HEK293 (cell line): ENCODE measurements at regions not wholly inside any gene's neighbourhood (a gene's known extent, or its start where the extent isn't known, plus 50 kb on each side); places are given as distances from the start of the nearest gene placed in this dataset.

Source experiments
- CTCF ChIA-PET: fragments of 350-600 bp; formaldehyde crosslinking; extraction: SDS; loops from one replicate; lab custom pipeline; 2021; ENCODE audit warnings: antibody characterized with exemption; lab: Yijun Ruan, JAX
- POLR2A ChIA-PET: fragments of 300-600 bp; formaldehyde crosslinking; extraction: SDS; loops from one replicate; lab custom pipeline; 2020; ENCODE audit warnings: antibody characterized with exemption, inconsistent platforms; lab: Yijun Ruan, JAX
- H3K27ac ChIP-seq: fragments of 200-500 bp; sonication (Bioruptor generic); 2 replicates; pipeline ENCODE4 v1.5.1; 2014; ENCODE audit warnings: low read depth, low read length, control low read depth, inconsistent platforms; ENCODE audit errors: extremely low read depth
- H3K36me3 ChIP-seq, 2 experiments: fragments of 200-500 bp in 1 of 2; sonication (Bioruptor generic) in 1 of 2; 1 replicate in 1 of 2; 2 replicates in 1 of 2; pipeline ENCODE4 v1.5.1; 2014 to 2017; ENCODE audit warnings: inconsistent platforms in 2 of 2, low read length in 2 of 2; ENCODE audit not compliant: control insufficient read depth in 2 of 2, insufficient read depth in 1 of 2
- H3K4me1 ChIP-seq: fragments of 200-500 bp; sonication (Bioruptor generic); 2 replicates; pipeline ENCODE4 v1.5.1; 2014; ENCODE audit warnings: mild to moderate bottlenecking, low read length, inconsistent platforms; ENCODE audit not compliant: control insufficient read depth, insufficient read depth
- H3K4me3 ChIP-seq: 2 replicates; pipeline ENCODE4 v1.5.1; 2011; ENCODE audit warnings: low read depth, mild to moderate bottlenecking, control low read depth, low read length, moderate library complexity
- H3K9me3 ChIP-seq: fragments of 200-500 bp; sonication (Bioruptor generic); 2 replicates; pipeline ENCODE4 v1.5.1; 2014; ENCODE audit warnings: low read depth, low read length, inconsistent platforms; ENCODE audit not compliant: control insufficient read depth, insufficient read depth
- BCL11A ChIP-seq: fragments of 450-650 bp; formaldehyde crosslinking; IDR thresholded peaks from 2 replicates; pipeline ENCODE4 v1.5.1; 2016; ENCODE audit warnings: low read depth, missing biosample characterization, missing genetic modification characterization
- BCL11B ChIP-seq: fragments of 450-650 bp; formaldehyde crosslinking; IDR thresholded peaks from 2 replicates; pipeline ENCODE4 v1.5.1; 2016; ENCODE audit warnings: low read depth, missing biosample characterization, missing genetic modification characterization
- GFI1B ChIP-seq: fragments of 450-650 bp; formaldehyde crosslinking; IDR thresholded peaks from 2 replicates; pipeline ENCODE4 v1.5.1; 2016; ENCODE audit warnings: missing biosample characterization, missing genetic modification characterization
- REPIN1 ChIP-seq: fragments of 450-650 bp; formaldehyde crosslinking; IDR thresholded peaks from 2 replicates; pipeline ENCODE4 v1.5.1; 2017; ENCODE audit warnings: missing biosample characterization, missing genetic modification characterization, low read depth
- SCRT2 ChIP-seq: fragments of 450-650 bp; formaldehyde crosslinking; IDR thresholded peaks from 2 replicates; pipeline ENCODE4 v1.5.1; 2016; ENCODE audit warnings: missing biosample characterization, missing genetic modification characterization
- TRIM28 ChIP-seq: IDR thresholded peaks from 2 replicates; pipeline ENCODE4 v1.6.1; 2011; ENCODE audit warnings: low read length, control low read depth, borderline replicate concordance
- ZBTB17 ChIP-seq: fragments of 450-650 bp; formaldehyde crosslinking; IDR thresholded peaks from 2 replicates; pipeline ENCODE4 v1.5.1; 2016; ENCODE audit warnings: missing biosample characterization, missing genetic modification characterization
- ZBTB21 ChIP-seq: fragments of 450-650 bp; formaldehyde crosslinking; IDR thresholded peaks from 2 replicates; pipeline ENCODE4 v1.5.1; 2017; ENCODE audit warnings: missing biosample characterization, missing genetic modification characterization
- ZBTB44 ChIP-seq: fragments of 450-650 bp; IDR thresholded peaks from 2 replicates; pipeline ENCODE4 v1.5.1; 2018; ENCODE audit warnings: missing biosample characterization, mild to moderate bottlenecking, missing genetic modification characterization
- ZBTB48 ChIP-seq: fragments of 450-650 bp; formaldehyde crosslinking; IDR thresholded peaks from 2 replicates; pipeline ENCODE4 v1.5.1; 2016; ENCODE audit warnings: missing biosample characterization, missing genetic modification characterization
- ZBTB49 ChIP-seq: fragments of 450-650 bp; formaldehyde crosslinking; IDR thresholded peaks from 2 replicates; pipeline ENCODE4 v1.5.1; 2016; ENCODE audit warnings: missing biosample characterization, missing genetic modification characterization, low read depth
- ZBTB8A ChIP-seq: fragments of 450-650 bp; formaldehyde crosslinking; IDR thresholded peaks from 2 replicates; pipeline ENCODE4 v1.5.1; 2016; ENCODE audit warnings: missing biosample characterization, missing genetic modification characterization
- ZFP37 ChIP-seq: fragments of 450-650 bp; formaldehyde crosslinking; IDR thresholded peaks from 2 replicates; pipeline ENCODE4 v1.5.1; 2016; ENCODE audit warnings: missing biosample characterization, missing genetic modification characterization
- ZNF10 ChIP-seq: fragments of 450-650 bp; formaldehyde crosslinking; IDR thresholded peaks from 2 replicates; pipeline ENCODE4 v1.5.1; 2017; ENCODE audit warnings: missing biosample characterization, missing genetic modification characterization
- ZNF112 ChIP-seq: fragments of 450-650 bp; formaldehyde crosslinking; IDR thresholded peaks from 2 replicates; pipeline ENCODE4 v1.5.0; 2017; ENCODE audit warnings: missing biosample characterization, missing genetic modification characterization
- ZNF121 ChIP-seq: fragments of 450-650 bp; formaldehyde crosslinking; IDR thresholded peaks from 2 replicates; pipeline ENCODE4 v1.5.1; 2016; ENCODE audit warnings: missing biosample characterization, missing genetic modification characterization
- ZNF157 ChIP-seq: fragments of 450-650 bp; formaldehyde crosslinking; IDR thresholded peaks from 2 replicates; pipeline ENCODE4 v1.5.1; 2016; ENCODE audit warnings: missing biosample characterization, missing genetic modification characterization
- ZNF2 ChIP-seq: fragments of 450-650 bp; formaldehyde crosslinking; IDR thresholded peaks from 2 replicates; pipeline ENCODE4 v1.5.1; 2016; ENCODE audit warnings: missing biosample characterization, missing genetic modification characterization
- ZNF202 ChIP-seq: fragments of 450-650 bp; formaldehyde crosslinking; IDR thresholded peaks from 2 replicates; pipeline ENCODE4 v1.5.1; 2016; ENCODE audit warnings: missing biosample characterization, missing genetic modification characterization, borderline replicate concordance
- ZNF221 ChIP-seq: fragments of 450-650 bp; formaldehyde crosslinking; IDR thresholded peaks from 2 replicates; pipeline ENCODE4 v1.5.1; 2017; ENCODE audit warnings: missing biosample characterization, missing genetic modification characterization, borderline replicate concordance
- ZNF24 ChIP-seq: fragments of 450-650 bp; formaldehyde crosslinking; IDR thresholded peaks from 2 replicates; pipeline ENCODE4 v1.5.1; 2016; ENCODE audit warnings: missing biosample characterization, missing genetic modification characterization
- ZNF280D ChIP-seq: fragments of 450-650 bp; formaldehyde crosslinking; IDR thresholded peaks from 2 replicates; pipeline ENCODE4 v1.5.1; 2016; ENCODE audit warnings: missing biosample characterization, missing genetic modification characterization
- ZNF391 ChIP-seq: fragments of 450-650 bp; formaldehyde crosslinking; IDR thresholded peaks from 2 replicates; pipeline ENCODE4 v1.5.1; 2016; ENCODE audit warnings: low read depth, missing biosample characterization, missing genetic modification characterization, borderline replicate concordance
- ZNF449 ChIP-seq: fragments of 450-650 bp; formaldehyde crosslinking; IDR thresholded peaks from 2 replicates; pipeline ENCODE4 v1.5.1; 2017; ENCODE audit warnings: missing biosample characterization, mild to moderate bottlenecking, missing genetic modification characterization, moderate library complexity
- ZNF623 ChIP-seq: fragments of 450-650 bp; formaldehyde crosslinking; IDR thresholded peaks from 2 replicates; pipeline ENCODE4 v1.5.1; 2016; ENCODE audit warnings: missing biosample characterization, missing genetic modification characterization
- ZNF768 ChIP-seq: fragments of 450-650 bp; formaldehyde crosslinking; IDR thresholded peaks from 2 replicates; pipeline ENCODE4 v1.5.1; 2018; ENCODE audit warnings: missing biosample characterization, mild to moderate bottlenecking, missing genetic modification characterization
- ZNF776 ChIP-seq: fragments of 450-650 bp; formaldehyde crosslinking; IDR thresholded peaks from 2 replicates; pipeline ENCODE4 v1.5.0; 2017; ENCODE audit warnings: missing biosample characterization, missing genetic modification characterization, borderline replicate concordance

GRCh38 chr1:239675735-239676134, 289.4 kb downstream of the CHRM3 start:
- H3K9me3 ChIP-seq: no peaks in the 10 kb centered on the region
- TF ChIP-seq SCRT2 (tag by site-specific recombination) (no peak), ZBTB44 (tag by site-specific recombination) (no peak), ZNF24 (tag by site-specific recombination) (no peak), BCL11B (no peak), ZBTB49 (tag by site-specific recombination) (no peak), ZBTB17 (tag by site-specific recombination) (no peak), ZNF768 (no peak), ZNF157 (tag by site-specific recombination) (no peak), ZNF121 (tag by site-specific recombination) (no peak), ZNF391 (tag by site-specific recombination) (no peak), ZNF10 (tag by site-specific recombination) (no peak)
- no peak overlapping the region for H3K27ac ChIP-seq
- no peaks in the 10 kb centered on the region for H3K4me1 ChIP-seq
- ChIA-PET CTCF (interaction anchor here (0.6 to 1.2 kb wide), 4 partner anchors 48 to 222 kb away, joined by 3 to 5 read pairs (median 3); no protein-coding TSS in a partner anchor), POLR2A (no interaction called here)
- no peak overlapping the region for H3K4me3 ChIP-seq
- peaks cover 0 to 30% of the 10 kb centered on the region in 2 experiments; a peak in 1 of 3 replicates for H3K36me3 ChIP-seq

- H3K4me1 ChIP-seq: no peaks in the 10 kb centered on the region
- CTCF ChIA-PET: interaction anchor here (0.8 to 1.2 kb wide), 2 partner anchors 47 to 221 kb away, joined by 3 read pairs; no protein-coding TSS in a partner anchor
- H3K27ac ChIP-seq: no peak overlapping the region
- no peaks in the 10 kb centered on the region for H3K9me3 ChIP-seq
- TF ChIP-seq ZNF2 (tag by site-specific recombination): no peak
- TF ChIP-seq ZNF776 (tag by site-specific recombination): no peak
- no peak for TF ChIP-seq ZNF202 (tag by site-specific recombination)
- no peak for TF ChIP-seq GFI1B (tag by site-specific recombination)
- TF ChIP-seq ZNF449 (tag by site-specific recombination): no peak
- no peak for TF ChIP-seq ZNF623 (tag by site-specific recombination)
- TF ChIP-seq TRIM28: no peak
- TF ChIP-seq ZBTB17 (tag by site-specific recombination): no peak
- no peak for TF ChIP-seq ZFP37 (tag by site-specific recombination)
- no peak for TF ChIP-seq ZNF280D (tag by site-specific recombination)
- TF ChIP-seq ZNF112: no peak
- TF ChIP-seq ZBTB48: no peak
- TF ChIP-seq ZBTB8A (tag by site-specific recombination): no peak
- TF ChIP-seq ZBTB21 (tag by site-specific recombination): no peak
- TF ChIP-seq REPIN1 (tag by site-specific recombination): no peak
- no peak for TF ChIP-seq BCL11A (tag by site-specific recombination)
- no peak for TF ChIP-seq ZNF221 (tag by site-specific recombination)
- no peak overlapping the region for H3K4me3 ChIP-seq
- H3K36me3 ChIP-seq: peaks cover 0 to 36% of the 10 kb centered on the region in 2 experiments; a peak in 1 of 3 replicates
- POLR2A ChIA-PET: no interaction called here
These were observed 290.3 kb downstream of the CHRM3 start for GRCh38 chr1:239676522-239677273.
